Muscle of leg (tissue), 3 donors: ENCODE measurements at regions not wholly inside any gene's neighbourhood (a gene's known extent, or its start where the extent isn't known, plus 50 kb on each side); places are given as distances from the start of the nearest gene placed in this dataset.

Experiments
- DNase-seq: peaks from one replicate; pipeline ENCODE4 v3.0.0; 2013
- H3K27ac ChIP-seq: one replicate; pipeline ENCODE4 v1.5.1; 2013; ENCODE audit warnings: mild to moderate bottlenecking, low read length, control low read depth
- H3K27me3 ChIP-seq: one replicate; pipeline ENCODE4 v1.6.1; 2013; ENCODE audit warnings: low read length; ENCODE audit not compliant: control insufficient read depth, insufficient read depth
- H3K36me3 ChIP-seq: one replicate; pipeline ENCODE4 v1.6.1; 2013; ENCODE audit warnings: low read length; ENCODE audit not compliant: control insufficient read depth, insufficient read depth
- H3K4me1 ChIP-seq: one replicate; pipeline ENCODE4 v1.6.1; 2013; ENCODE audit warnings: low read length; ENCODE audit not compliant: control insufficient read depth, insufficient read depth
- H3K4me3 ChIP-seq: one replicate; pipeline ENCODE4 v1.5.1; 2013; ENCODE audit warnings: low read length, control low read depth
- H3K9me3 ChIP-seq: replicated peaks from 2 replicates; pipeline ENCODE4 v1.6.1; 2013; ENCODE audit warnings: low read depth, low read length; ENCODE audit not compliant: control insufficient read depth
- WGBS: methylation state at CpG from one replicate; pipeline ENCODE4 v1.1.5; 2013; ENCODE audit warnings: missing lambda C conversion rate; ENCODE audit not compliant: insufficient coverage; 5-methylcytosine and 5-hydroxymethylcytosine counted together

GRCh38 chr22:49021926-49022815 is 805.5 kb downstream of the BRD1 start:
- H3K27ac ChIP-seq = no peak overlapping the region
- peaks cover 9% of the 10 kb centered on the region for H3K27me3 ChIP-seq
- no peaks in the 10 kb centered on the region for H3K4me1 ChIP-seq
- no peak overlapping the region for H3K4me3 ChIP-seq
- no peak for DNase-seq
- no peaks in the 10 kb centered on the region for H3K9me3 ChIP-seq
- 67% methylated on average over 22 of the region's 23 CpGs for WGBS
- H3K36me3 ChIP-seq = no peaks in the 10 kb centered on the region

- no peak overlapping the region for H3K4me3 ChIP-seq
- H3K9me3 ChIP-seq = no peaks in the 10 kb centered on the region
- no peaks in the 10 kb centered on the region for H3K36me3 ChIP-seq
- no peaks in the 10 kb centered on the region for H3K4me1 ChIP-seq
- DNase-seq = no peak
- 66% methylated on average over 26 of the region's 27 CpGs for WGBS
- peaks cover 4% of the 10 kb centered on the region for H3K27me3 ChIP-seq
- H3K27ac ChIP-seq = no peak overlapping the region
Observed at GRCh38 chr22:49021131-49021925, 806.3 kb downstream of the BRD1 start.

- DNase-seq = no peak
- WGBS = 67% methylated on average over 8 of the region's 15 CpGs
- H3K4me3 ChIP-seq = no peak overlapping the region
- H3K36me3 ChIP-seq = no peaks in the 10 kb centered on the region
- H3K27me3 ChIP-seq = peaks cover 4% of the 10 kb centered on the region
- H3K9me3 ChIP-seq = no peaks in the 10 kb centered on the region
- H3K4me1 ChIP-seq = no peaks in the 10 kb centered on the region
- H3K27ac ChIP-seq = no peak overlapping the region
Observed at GRCh38 chr22:49019737-49020713, 807.6 kb downstream of the BRD1 start.

GRCh38 chr22:49018601-49019000 is 809.1 kb downstream of the BRD1 start:
- no peaks in the 10 kb centered on the region for H3K9me3 ChIP-seq
- no peak for DNase-seq
- no peaks in the 10 kb centered on the region for H3K36me3 ChIP-seq
- 80% methylated on average over 11 of the region's 12 CpGs for WGBS
- no peaks in the 10 kb centered on the region for H3K4me1 ChIP-seq
- no peak overlapping the region for H3K27ac ChIP-seq
- H3K27me3 ChIP-seq = peaks cover 4% of the 10 kb centered on the region
- H3K4me3 ChIP-seq = no peak overlapping the region

- peaks cover 4% of the 10 kb centered on the region for H3K27me3 ChIP-seq
- WGBS = 82% methylated on average over 14 of the region's 21 CpGs
- no peaks in the 10 kb centered on the region for H3K9me3 ChIP-seq
- peaks cover under 1% of the 10 kb centered on the region for H3K4me1 ChIP-seq
- DNase-seq = no peak
- no peaks in the 10 kb centered on the region for H3K36me3 ChIP-seq
- no peak overlapping the region for H3K4me3 ChIP-seq
- H3K27ac ChIP-seq = no peak overlapping the region
Observed at GRCh38 chr22:49017482-49018329, 810.0 kb downstream of the BRD1 start.

GRCh38 chr22:49016909-49017481 is 810.7 kb downstream of the BRD1 start:
- Histone ChIP-seq H3K36me3 (no peaks in the 10 kb centered on the region), H3K27ac (no peak overlapping the region), H3K27me3 (peaks cover 4% of the 10 kb centered on the region), H3K4me1 (peaks cover 8% of the 10 kb centered on the region), H3K4me3 (no peak overlapping the region), H3K9me3 (no peaks in the 10 kb centered on the region)
- no peak for DNase-seq
- 75% methylated on average over 9 of the region's 16 CpGs for WGBS

- Histone ChIP-seq H3K36me3 (no peaks in the 10 kb centered on the region), H3K27ac (no peak overlapping the region), H3K27me3 (peaks cover 4% of the 10 kb centered on the region), H3K4me3 (no peak overlapping the region), H3K9me3 (no peaks in the 10 kb centered on the region), H3K4me1 (peaks cover 8% of the 10 kb centered on the region)
- 85% methylated on average over 18 of the region's 26 CpGs for WGBS
- DNase-seq = no peak
Observed at GRCh38 chr22:49015993-49016908, 811.4 kb downstream of the BRD1 start.

- Histone ChIP-seq H3K4me3 (no peak overlapping the region), H3K27me3 (peaks cover 4% of the 10 kb centered on the region), H3K4me1 (peaks cover 8% of the 10 kb centered on the region), H3K36me3 (no peaks in the 10 kb centered on the region), H3K27ac (no peak overlapping the region), H3K9me3 (no peaks in the 10 kb centered on the region)
- 89% methylated on average over 11 of the region's 13 CpGs for WGBS
- DNase-seq = no peak
Observed at GRCh38 chr22:49015459-49015858, 812.2 kb downstream of the BRD1 start.
